H1 (cell line): ENCODE measurements at regions not wholly inside any gene's neighbourhood (a gene's known extent, or its start where the extent isn't known, plus 50 kb on each side); places are given as distances from the start of the nearest gene placed in this dataset.

ENCODE experiments used
- CTCF ChIA-PET: fragments of 300-600 bp; sonication (Branson Sonifier 250); formaldehyde crosslinking; loops from one replicate; lab custom pipeline; 2021; ENCODE audit not compliant: partially characterized antibody; lab: Charles Lee
- POLR2A ChIA-PET: fragments of 300-600 bp; sonication (Branson Sonifier 250); formaldehyde crosslinking; loops from one replicate; lab custom pipeline; 2021; ENCODE audit warnings: inconsistent platforms; ENCODE audit not compliant: partially characterized antibody; lab: Charles Lee
- DNase-seq, 2 experiments: peaks; one replicate each; pipeline versions ENCODE4 v3.0.0 to v3.0.0-alpha.2; 2010 to 2022; ENCODE audit warnings: low spot score in 2 of 2, low read depth in 1 of 2, mixed read lengths in 1 of 2
- FAIRE-seq: peaks from 2 replicates; lab custom pipeline; 2011; peaks lifted over from hg19 to GRCh38; lab: Jason Lieb, UNC
- H2AFZ ChIP-seq: 2 replicates; pipeline ENCODE4 v1.8.1; 2012; ENCODE audit warnings: low read length, inconsistent platforms
- H2AK5ac ChIP-seq: 2 replicates; pipeline ENCODE4 v1.6.1; 2013; ENCODE audit warnings: low read depth, low read length
- H2BK120ac ChIP-seq: replicated peaks from 2 replicates; pipeline ENCODE3; 2013; ENCODE audit warnings: low read depth, low read length, inconsistent platforms
- H2BK12ac ChIP-seq: 2 replicates; pipeline ENCODE4 v1.6.1; 2013; ENCODE audit warnings: low read depth, low read length
- H2BK15ac ChIP-seq: 2 replicates; pipeline ENCODE4 v1.6.1; 2013; ENCODE audit warnings: low read length
- H2BK20ac ChIP-seq: 2 replicates; pipeline ENCODE4 v1.6.1; 2013; ENCODE audit warnings: low read length
- H2BK5ac ChIP-seq: 2 replicates; pipeline ENCODE4 v1.6.1; 2013; ENCODE audit warnings: low read depth, low read length
- H3K14ac ChIP-seq: 2 replicates; pipeline ENCODE4 v1.6.1; 2013; ENCODE audit warnings: inconsistent platforms; ENCODE audit not compliant: insufficient read length
- H3K18ac ChIP-seq: 2 replicates; pipeline ENCODE4 v1.6.1; 2013; ENCODE audit warnings: low read length; ENCODE audit errors: extremely low read depth
- H3K23ac ChIP-seq: 2 replicates; pipeline ENCODE4 v1.6.1; 2013; ENCODE audit warnings: inconsistent platforms; ENCODE audit not compliant: insufficient read length
- H3K23me2 ChIP-seq: 2 replicates; pipeline ENCODE4 v1.6.1; 2013; ENCODE audit warnings: low read depth, low read length
- H3K27ac ChIP-seq: 2 replicates; pipeline ENCODE4 v1.6.1; 2011; ENCODE audit warnings: low read depth, low read length, inconsistent platforms
- H3K27me3 ChIP-seq, 4 experiments: replicated peaks in 1 of 4; 1 replicate in 1 of 4; 2 replicates in 3 of 4; pipeline versions ENCODE4 v1.6.1 to v1.8.1; 2011 to 2013; ENCODE audit warnings: low read length in 3 of 4, mild to moderate bottlenecking in 3 of 4, inconsistent platforms in 2 of 4, mixed read lengths in 2 of 4, moderate library complexity in 1 of 4; ENCODE audit not compliant: control insufficient read depth in 3 of 4, insufficient read depth in 3 of 4; ENCODE audit errors: extremely low read depth in 1 of 4
- H3K36me3 ChIP-seq, 4 experiments: 2 replicates each; pipeline versions ENCODE4 v1.6.1 to v1.8.1; 2011 to 2013; ENCODE audit warnings: mild to moderate bottlenecking in 4 of 4, low read length in 3 of 4, moderate library complexity in 2 of 4, control low read depth in 1 of 4, inconsistent platforms in 1 of 4; ENCODE audit not compliant: insufficient read depth in 4 of 4, control insufficient read depth in 2 of 4
- H3K4ac ChIP-seq: replicated peaks from 2 replicates; pipeline ENCODE3; 2013; ENCODE audit warnings: low read length, low read depth, mixed read lengths, inconsistent platforms; ENCODE audit not compliant: insufficient read length
- H3K4me1 ChIP-seq, 4 experiments: replicated peaks in 1 of 4; 1 replicate in 1 of 4; 2 replicates in 3 of 4; pipeline versions ENCODE4 v1.6.1 to v1.8.1; 2011 to 2013; ENCODE audit warnings: low read length in 3 of 4, inconsistent platforms in 2 of 4, mixed read lengths in 1 of 4; ENCODE audit not compliant: insufficient read depth in 4 of 4, control insufficient read depth in 3 of 4
- H3K4me2 ChIP-seq, 2 experiments: 2 replicates each; pipeline versions ENCODE4 v1.6.1 to v1.8.1; 2011 to 2013; ENCODE audit warnings: low read depth in 2 of 2, low read length in 2 of 2, control low read depth in 1 of 2, inconsistent platforms in 1 of 2, mild to moderate bottlenecking in 1 of 2; ENCODE audit not compliant: insufficient read depth in 1 of 2
- H3K4me3 ChIP-seq, 4 experiments: fragments of 200-600, 300-600 bp in 1 of 4; sonication (generic), shearing (Covaris generic), sonication (Bioruptor Twin) in 1 of 4; 2 replicates each; pipeline versions ENCODE4 v1.5.1 to v1.8.1; 2011 to 2016; ENCODE audit warnings: low read length in 4 of 4, low read depth in 3 of 4, control low read depth in 2 of 4, inconsistent platforms in 2 of 4, mild to moderate bottlenecking in 2 of 4, mixed read lengths in 1 of 4, moderate library complexity in 1 of 4; ENCODE audit not compliant: insufficient read depth in 2 of 4; ENCODE audit errors: extremely low read depth in 1 of 4
- H3K56ac ChIP-seq: replicated peaks from 2 replicates; pipeline ENCODE3; 2013; ENCODE audit warnings: low read depth, mild to moderate bottlenecking, mixed read lengths, low read length, inconsistent platforms; ENCODE audit not compliant: insufficient read length
- H3K79me1 ChIP-seq: 2 replicates; pipeline ENCODE4 v1.6.1; 2013; ENCODE audit warnings: low read depth, low read length, control low read depth
- H3K79me2 ChIP-seq, 2 experiments: 2 replicates each; pipeline versions ENCODE4 v1.6.1 to v1.8.1; 2012 to 2013; ENCODE audit warnings: low read length in 2 of 2, mild to moderate bottlenecking in 2 of 2, inconsistent platforms in 1 of 2; ENCODE audit not compliant: insufficient read depth in 2 of 2, control insufficient read depth in 1 of 2
- H3K9ac ChIP-seq, 4 experiments: replicated peaks in 1 of 4; 1 replicate in 1 of 4; 2 replicates in 3 of 4; pipeline versions ENCODE4 v1.6.1 to v1.8.1; 2011 to 2013; ENCODE audit warnings: low read depth in 3 of 4, low read length in 3 of 4, control low read depth in 2 of 4, mild to moderate bottlenecking in 2 of 4, moderate library complexity in 2 of 4, inconsistent platforms in 1 of 4; ENCODE audit errors: extremely low read depth in 1 of 4
- H3K9me3 ChIP-seq, 2 experiments: 2 replicates each; pipeline versions ENCODE4 v1.6.1 to v1.8.1; 2012 to 2013; ENCODE audit warnings: mild to moderate bottlenecking in 2 of 2, moderate library complexity in 2 of 2, control low read depth in 1 of 2, inconsistent platforms in 1 of 2, low read depth in 1 of 2, low read length in 1 of 2, mixed read lengths in 1 of 2; ENCODE audit not compliant: insufficient read depth in 2 of 2
- H4K20me1 ChIP-seq, 2 experiments: replicated peaks in 1 of 2; 2 replicates each; pipeline versions ENCODE3 to v1.8.1; 2011 to 2013; ENCODE audit warnings: inconsistent platforms in 2 of 2, low read length in 2 of 2, mild to moderate bottlenecking in 1 of 2; ENCODE audit not compliant: insufficient read depth in 2 of 2, control insufficient read depth in 1 of 2
- H4K5ac ChIP-seq: 2 replicates; pipeline ENCODE4 v1.6.1; 2013; ENCODE audit warnings: low read length, low read depth, mixed read lengths, inconsistent platforms; ENCODE audit not compliant: insufficient read length
- H4K8ac ChIP-seq: 2 replicates; pipeline ENCODE4 v1.8.0; 2013; ENCODE audit warnings: mild to moderate bottlenecking, moderate library complexity, low read length, inconsistent platforms; ENCODE audit not compliant: insufficient read depth; ENCODE audit errors: extremely low read depth
- H4K91ac ChIP-seq: replicated peaks from 2 replicates; pipeline ENCODE3; 2013; ENCODE audit warnings: low read length, mixed read lengths, inconsistent platforms; ENCODE audit not compliant: insufficient read length
- ATF3 ChIP-seq: IDR thresholded peaks from 2 replicates; pipeline ENCODE4 v1.6.1; 2011; ENCODE audit warnings: low read depth, mild to moderate bottlenecking, low read length; ENCODE audit not compliant: insufficient read depth
- BCL11A ChIP-seq, 2 experiments: IDR thresholded peaks; one replicate each; pipeline ENCODE4 v1.6.1; 2011; ENCODE audit warnings: low read depth in 2 of 2, low read length in 2 of 2, mild to moderate bottlenecking in 2 of 2
- CBX5 ChIP-seq: fragments of 300-800, 300-1000 bp; sonication (generic); IDR thresholded peaks from 2 replicates; pipeline ENCODE4 v1.7.1; 2016; ENCODE audit warnings: antibody characterized with exemption, low read length, low read depth
- CEBPB ChIP-seq: IDR thresholded peaks from 2 replicates; pipeline ENCODE4 v1.6.1; 2012; ENCODE audit warnings: low read depth, low read length
- CREB1 ChIP-seq: IDR thresholded peaks from 2 replicates; pipeline ENCODE4 v1.6.1; 2012; ENCODE audit warnings: inconsistent platforms
- EP300 ChIP-seq, 2 experiments: IDR thresholded peaks; 1 replicate in 1 of 2; 2 replicates in 1 of 2; pipeline ENCODE4 v1.6.1; 2011 to 2012; ENCODE audit warnings: low read depth in 2 of 2, low read length in 2 of 2, mild to moderate bottlenecking in 2 of 2, borderline replicate concordance in 1 of 2, inconsistent platforms in 1 of 2, moderate library complexity in 1 of 2
- GABPA ChIP-seq: IDR thresholded peaks from 2 replicates; pipeline ENCODE4 v1.6.1; 2011; ENCODE audit warnings: mild to moderate bottlenecking, low read length, moderate library complexity, borderline replicate concordance; ENCODE audit not compliant: insufficient read depth
- JUN ChIP-seq: IDR thresholded peaks from 2 replicates; pipeline ENCODE4 v1.6.1; 2011; ENCODE audit warnings: low read depth, mild to moderate bottlenecking, improper control_type of control experiment, low read length
- KDM4A ChIP-seq: IDR thresholded peaks from one replicate; pipeline ENCODE4 v1.7.1; 2012; ENCODE audit warnings: low read depth, mild to moderate bottlenecking, moderate library complexity, low read length, inconsistent platforms; ENCODE audit not compliant: severe bottlenecking
- MAFK ChIP-seq: IDR thresholded peaks from 2 replicates; pipeline ENCODE4 v1.6.1; 2012; ENCODE audit warnings: low read depth, mild to moderate bottlenecking, improper control_type of control experiment, low read length
- NANOG ChIP-seq: IDR thresholded peaks from 2 replicates; pipeline ENCODE4 v1.6.1; 2011; ENCODE audit warnings: low read length, low read depth, mild to moderate bottlenecking, inconsistent platforms; ENCODE audit not compliant: insufficient read depth, poor library complexity, severe bottlenecking
- POLR2A ChIP-seq, 2 experiments: IDR thresholded peaks; 1 replicate in 1 of 2; 2 replicates in 1 of 2; pipeline ENCODE4 v1.6.1; 2011; ENCODE audit warnings: low read depth in 2 of 2, low read length in 2 of 2, mild to moderate bottlenecking in 2 of 2; ENCODE audit errors: control extremely low read depth in 1 of 2
- POU5F1 ChIP-seq: IDR thresholded peaks from 2 replicates; pipeline ENCODE4 v1.6.1; 2011; ENCODE audit warnings: low read depth, mild to moderate bottlenecking, low read length, moderate library complexity
- SUZ12 ChIP-seq: fragments of 200-600 bp; sonication (generic); IDR thresholded peaks from 2 replicates; pipeline ENCODE4 v1.6.1; 2012; ENCODE audit warnings: mild to moderate bottlenecking, inconsistent platforms, low read length, moderate library complexity, mixed read lengths
- WGBS, 2 experiments: shearing (Covaris generic) in 1 of 2; methylation state at CpG; one replicate each; pipeline versions ENCODE4 v1.1.6 to v1.1.7; 2013 to 2015; ENCODE audit warnings: low lambda C conversion rate in 2 of 2, mixed read lengths in 2 of 2, inconsistent platforms in 1 of 2, low coverage in 1 of 2, missing lambda C conversion rate in 1 of 2; ENCODE audit not compliant: insufficient replicate concordance in 2 of 2, insufficient coverage in 1 of 2, insufficient read length in 1 of 2; ENCODE audit errors: extremely low coverage in 1 of 2, missing lambda C conversion rate in 1 of 2; 5-methylcytosine and 5-hydroxymethylcytosine counted together

DNA sequence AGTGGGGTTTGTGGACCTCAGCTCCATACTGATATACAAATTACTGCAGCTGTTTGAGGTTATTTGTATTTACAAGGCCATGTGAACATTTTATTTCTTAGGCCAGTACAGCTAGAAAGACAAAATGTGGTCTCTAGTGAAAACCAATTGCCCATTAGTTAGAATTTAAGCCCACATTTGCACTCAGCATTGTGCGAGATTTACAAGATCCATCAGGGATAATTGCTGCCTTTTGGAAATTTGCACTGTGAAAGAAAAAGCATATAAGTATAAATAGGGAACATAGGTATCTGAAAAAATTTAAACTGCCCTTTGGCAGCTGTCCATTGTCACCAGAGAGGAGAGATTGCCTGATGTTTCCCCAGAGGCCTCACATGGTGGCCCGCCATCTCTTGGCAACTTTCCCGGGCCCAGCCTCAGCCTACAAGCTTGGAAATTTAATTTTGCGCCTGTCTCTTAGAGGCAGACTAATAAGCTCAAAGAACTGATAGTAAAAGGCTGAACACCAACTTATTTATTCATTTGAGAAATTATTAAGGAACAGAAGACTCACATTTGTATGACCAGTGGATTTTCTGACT lies 120.7 kb downstream of the MAP3K21 start:
- H3K79me1 ChIP-seq = no peaks in the 10 kb centered on the region
- H3K9ac ChIP-seq = no peak overlapping the region
- no peaks in the 10 kb centered on the region for H3K23me2 ChIP-seq
- H3K23ac ChIP-seq = no peak overlapping the region
- no peak overlapping the region for H2BK15ac ChIP-seq
- no peak overlapping the region for H4K91ac ChIP-seq
- DNase-seq = no peak
- peaks cover 21 to 23% of the 10 kb centered on the region in 2 experiments for H3K9me3 ChIP-seq
- no peaks in the 10 kb centered on the region; a peak in 1 of 8 replicates for H3K36me3 ChIP-seq
- H2BK120ac ChIP-seq = no peak overlapping the region
- no peak overlapping the region for H3K56ac ChIP-seq
- H2BK5ac ChIP-seq = no peak overlapping the region
- H3K27me3 ChIP-seq = no peaks in the 10 kb centered on the region
- WGBS, 2 experiments = 84% methylated on average over 4 of the region's 4 CpGs; no CpG with 5 or more reads in 1 of the 2 experiments
- H4K20me1 ChIP-seq = no peaks in the 10 kb centered on the region
- H2AFZ ChIP-seq = no peak overlapping the region
- no peak overlapping the region for H2AK5ac ChIP-seq
- no peak overlapping the region for H3K18ac ChIP-seq
- ChIA-PET CTCF (interaction anchor here (0.7 to 1.1 kb wide), 2 partner anchors 23 to 152 kb away, joined by 3 read pairs; no protein-coding TSS in a partner anchor), POLR2A (no interaction called here)
- no peaks in the 10 kb centered on the region for H3K4me1 ChIP-seq
- no peaks in the 10 kb centered on the region for H3K79me2 ChIP-seq
- no peak overlapping the region for H4K5ac ChIP-seq
- FAIRE-seq = no peak
- no peak overlapping the region for H3K4me3 ChIP-seq
- H4K8ac ChIP-seq = no peak overlapping the region
- H2BK12ac ChIP-seq = no peak overlapping the region
- no peak overlapping the region for H3K4me2 ChIP-seq
- H3K14ac ChIP-seq = no peak overlapping the region
- H2BK20ac ChIP-seq = no peak overlapping the region
- H3K27ac ChIP-seq = no peak overlapping the region
- no peak overlapping the region for H3K4ac ChIP-seq
- no peak for TF ChIP-seq SUZ12
- TF ChIP-seq POU5F1 = no peak
- no peak for TF ChIP-seq GABPA
- TF ChIP-seq POLR2A (IDR thresholded peaks at IDR 0.05; ENCODE audit: control extremely low read depth in 1 of 2, low read depth in 2 of 2, low read length in 2 of 2) = no peak
- TF ChIP-seq ATF3 = no peak
- no peak for TF ChIP-seq CBX5
- no peak for TF ChIP-seq BCL11A (IDR thresholded peaks at IDR 0.05; ENCODE audit: low read depth in 2 of 2, low read length in 2 of 2)
- TF ChIP-seq CREB1 = no peak
- no peak for TF ChIP-seq NANOG
- no peak for TF ChIP-seq MAFK
- TF ChIP-seq JUN = no peak
- no peak for TF ChIP-seq EP300 (IDR thresholded peaks at IDR 0.05; ENCODE audit: borderline replicate concordance in 1 of 2, low read depth in 2 of 2, low read length in 2 of 2)
- no peak for TF ChIP-seq KDM4A
- TF ChIP-seq CEBPB = no peak
